ENCODE measurements at regions not wholly inside any gene's neighbourhood (a gene's known extent, or its start where the extent isn't known, plus 50 kb on each side); places are given as distances from the start of the nearest gene placed in this dataset.

DNA sequence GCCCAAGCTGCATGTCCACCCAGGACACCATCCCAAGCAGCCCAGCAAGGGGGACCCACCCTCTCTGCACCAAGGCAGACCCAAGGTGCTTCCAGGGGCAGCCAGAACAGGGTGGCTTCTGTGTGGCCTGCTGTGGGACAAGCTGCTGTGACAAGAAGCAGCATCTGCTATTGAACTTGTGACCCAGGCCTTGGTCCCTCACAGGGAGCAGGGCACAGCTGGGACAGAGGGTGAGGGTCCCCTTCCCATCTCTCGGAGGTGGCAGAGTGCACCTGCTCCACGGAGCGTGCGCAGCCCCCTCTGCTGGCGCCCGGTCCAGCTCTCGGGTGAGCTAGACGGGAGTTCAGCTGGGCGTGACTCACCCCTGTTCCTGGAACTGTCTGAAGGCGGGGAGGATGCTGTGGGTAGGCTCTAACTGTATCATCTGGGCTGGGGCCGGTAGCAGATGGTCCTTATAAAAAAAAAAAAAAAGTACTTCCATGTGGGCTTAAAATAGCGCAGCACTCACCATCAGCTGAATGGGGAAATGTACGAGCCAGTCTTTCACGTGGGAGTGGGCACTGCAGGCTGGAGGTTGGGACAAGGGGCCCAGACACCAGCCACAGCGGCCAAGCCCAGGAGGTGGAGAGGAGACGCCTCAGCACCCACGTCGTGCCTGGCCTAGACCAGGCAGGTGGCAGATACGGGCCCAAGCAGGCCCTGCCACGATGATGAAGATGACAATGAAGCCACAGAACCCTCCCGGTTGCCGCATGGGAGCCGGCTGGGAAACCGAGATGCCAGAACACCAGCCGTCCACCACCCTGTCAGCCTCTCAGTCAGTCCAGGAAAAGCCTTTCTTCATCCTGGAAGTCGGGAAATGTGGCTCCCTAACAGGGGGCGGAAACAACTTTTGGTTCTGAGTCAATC lies 136.8 kb upstream of the ID2 start:
- H3K27ac ChIP-seq (ENCODE audit: low read depth, low read length, poor library complexity, severe bottlenecking), result no peak overlapping the region
- no peaks in the 10 kb centered on the region for H3K9me3 ChIP-seq (ENCODE audit: low read depth, low read length, poor library complexity, severe bottlenecking)
- no peak overlapping the region for H3K4me3 ChIP-seq (ENCODE audit: low read depth, low read length, poor library complexity, severe bottlenecking)
- H3K36me3 ChIP-seq (ENCODE audit: insufficient read depth, low read length, poor library complexity, severe bottlenecking), result no peaks in the 10 kb centered on the region
- peak; percentile 47 for TF ChIP-seq CTCF (conservative IDR thresholded peaks at IDR 0.05; ENCODE audit: low read depth, low read length)
- TF ChIP-seq EZH2 (IDR thresholded peaks at IDR 0.05; ENCODE audit: borderline replicate concordance, low read depth, low read length, poor library complexity, severe bottlenecking), result no peak
- H3K27me3 ChIP-seq (replicated peaks; ENCODE audit: insufficient read depth, low read depth, low read length, poor library complexity), result no peaks in the 10 kb centered on the region
- no peaks in the 10 kb centered on the region for H3K4me1 ChIP-seq (ENCODE audit: insufficient read depth, low read length, poor library complexity, severe bottlenecking)
- DNase-seq (ENCODE audit: low spot score), result peak; percentile 64
- POLR2A ChIA-PET (ENCODE audit: low non-redundant PET), result no interaction called here
- CTCF ChIA-PET, result no interaction called here
- intact Hi-C loops (cut with micrococcal nuclease; ENCODE audit: unreplicated experiment), result no loop called here
- no TSS peak for BruUV-seq (replicated peaks)

GRCh38 chr2:8545695-8546611 lies 135.9 kb upstream of the ID2 start:
- ChIA-PET POLR2A (ENCODE audit: low non-redundant PET) (no interaction called here), CTCF (no interaction called here)
- Histone ChIP-seq H3K36me3 (ENCODE audit: insufficient read depth, low read length, poor library complexity, severe bottlenecking) (no peaks in the 10 kb centered on the region), H3K9me3 (ENCODE audit: low read depth, low read length, poor library complexity, severe bottlenecking) (no peaks in the 10 kb centered on the region), H3K27me3 (replicated peaks; ENCODE audit: insufficient read depth, low read depth, low read length, poor library complexity) (no peaks in the 10 kb centered on the region), H3K4me3 (ENCODE audit: low read depth, low read length, poor library complexity, severe bottlenecking) (no peak overlapping the region), H3K4me1 (ENCODE audit: insufficient read depth, low read length, poor library complexity, severe bottlenecking) (no peaks in the 10 kb centered on the region), H3K27ac (ENCODE audit: low read depth, low read length, poor library complexity, severe bottlenecking) (no peak overlapping the region)
- intact Hi-C loops (cut with micrococcal nuclease; ENCODE audit: unreplicated experiment), result no loop called here
- BruUV-seq (replicated peaks), result no TSS peak
- DNase-seq (ENCODE audit: low spot score), result no peak
- TF ChIP-seq CTCF (conservative IDR thresholded peaks at IDR 0.05; ENCODE audit: low read depth, low read length), result no peak
- TF ChIP-seq EZH2 (IDR thresholded peaks at IDR 0.05; ENCODE audit: borderline replicate concordance, low read depth, low read length, poor library complexity, severe bottlenecking), result no peak

DNA sequence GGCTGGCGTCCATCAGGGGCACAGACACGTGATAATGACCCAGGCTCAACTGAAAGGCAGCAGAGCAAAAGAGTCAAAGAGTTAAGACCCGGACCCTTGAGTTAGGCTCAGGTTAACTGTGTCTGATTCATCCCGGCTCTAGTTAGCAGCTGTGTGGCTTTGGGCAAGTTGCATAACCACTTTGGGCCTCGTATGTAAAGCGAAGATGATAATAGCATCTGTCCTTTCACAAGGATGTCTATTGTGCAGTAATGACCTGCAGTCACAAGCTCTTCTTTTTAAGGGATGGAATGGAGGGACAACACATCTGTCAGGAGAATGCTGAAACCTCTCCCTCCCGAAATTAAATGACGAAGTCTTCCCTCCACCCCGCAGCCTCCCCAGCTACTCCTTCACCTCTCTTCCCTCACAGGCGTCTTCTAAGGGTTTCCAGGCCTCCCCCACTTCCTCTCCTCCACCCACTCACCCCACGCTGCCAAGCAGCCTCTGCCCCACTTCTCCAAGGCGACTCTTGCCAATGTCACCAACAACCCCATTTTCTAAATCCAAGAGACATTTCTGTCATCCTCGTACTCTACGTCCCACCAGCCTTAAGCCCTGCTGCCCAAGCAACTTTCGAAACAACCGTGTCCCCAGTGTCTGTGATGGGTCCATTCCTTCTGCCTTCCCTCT lies 135.1 kb upstream of the ID2 start:
- POLR2A ChIA-PET (ENCODE audit: low non-redundant PET), result no interaction called here
- peaks cover 4% of the 10 kb centered on the region for H3K4me1 ChIP-seq (ENCODE audit: insufficient read depth, low read length, poor library complexity, severe bottlenecking)
- no TSS peak for BruUV-seq (replicated peaks)
- H3K9me3 ChIP-seq (ENCODE audit: low read depth, low read length, poor library complexity, severe bottlenecking), result no peaks in the 10 kb centered on the region
- intact Hi-C loops (cut with micrococcal nuclease; ENCODE audit: unreplicated experiment), result no loop called here
- CTCF ChIA-PET, result no interaction called here
- no peak overlapping the region for H3K27ac ChIP-seq (ENCODE audit: low read depth, low read length, poor library complexity, severe bottlenecking)
- H3K27me3 ChIP-seq (replicated peaks; ENCODE audit: insufficient read depth, low read depth, low read length, poor library complexity), result no peaks in the 10 kb centered on the region
- no peak overlapping the region for H3K4me3 ChIP-seq (ENCODE audit: low read depth, low read length, poor library complexity, severe bottlenecking)
- DNase-seq (ENCODE audit: low spot score), result no peak
- no peaks in the 10 kb centered on the region for H3K36me3 ChIP-seq (ENCODE audit: insufficient read depth, low read length, poor library complexity, severe bottlenecking)
- TF ChIP-seq CTCF (conservative IDR thresholded peaks at IDR 0.05; ENCODE audit: low read depth, low read length) (no peak), EZH2 (IDR thresholded peaks at IDR 0.05; ENCODE audit: borderline replicate concordance, low read depth, low read length, poor library complexity, severe bottlenecking) (no peak)
